ENCODE measurements at regions not wholly inside any gene's neighbourhood (a gene's known extent, or its start where the extent isn't known, plus 50 kb on each side); places are given as distances from the start of the nearest gene placed in this dataset.

DNA sequence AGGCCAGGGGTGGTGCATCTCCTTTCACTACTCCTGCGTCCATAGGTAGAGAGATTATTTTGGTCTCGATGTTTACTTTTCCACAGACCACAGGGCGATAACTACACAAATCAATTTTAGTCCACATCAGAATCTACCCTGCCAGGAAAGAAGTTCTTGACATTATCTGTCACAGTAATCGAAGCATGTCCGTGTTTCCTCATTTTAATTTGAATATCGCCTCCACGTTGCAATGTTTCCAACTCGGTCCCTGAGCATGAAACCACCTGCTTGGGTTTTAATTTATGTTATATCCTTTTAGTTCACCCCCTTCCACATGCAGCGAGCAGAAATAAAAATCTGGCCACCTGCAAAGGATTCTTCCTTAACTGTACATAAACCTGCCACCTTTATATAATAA, 100.1 kb upstream of the ATXN3L start:
- H3K27ac ChIP-seq (ENCODE audit: poor library complexity, severe bottlenecking), result no peak overlapping the region
- no peak for ATAC-seq (ENCODE audit: low read depth)
- no peaks in the 10 kb centered on the region for H3K9me3 ChIP-seq (ENCODE audit: severe bottlenecking)
- TF ChIP-seq, protein P1, sequence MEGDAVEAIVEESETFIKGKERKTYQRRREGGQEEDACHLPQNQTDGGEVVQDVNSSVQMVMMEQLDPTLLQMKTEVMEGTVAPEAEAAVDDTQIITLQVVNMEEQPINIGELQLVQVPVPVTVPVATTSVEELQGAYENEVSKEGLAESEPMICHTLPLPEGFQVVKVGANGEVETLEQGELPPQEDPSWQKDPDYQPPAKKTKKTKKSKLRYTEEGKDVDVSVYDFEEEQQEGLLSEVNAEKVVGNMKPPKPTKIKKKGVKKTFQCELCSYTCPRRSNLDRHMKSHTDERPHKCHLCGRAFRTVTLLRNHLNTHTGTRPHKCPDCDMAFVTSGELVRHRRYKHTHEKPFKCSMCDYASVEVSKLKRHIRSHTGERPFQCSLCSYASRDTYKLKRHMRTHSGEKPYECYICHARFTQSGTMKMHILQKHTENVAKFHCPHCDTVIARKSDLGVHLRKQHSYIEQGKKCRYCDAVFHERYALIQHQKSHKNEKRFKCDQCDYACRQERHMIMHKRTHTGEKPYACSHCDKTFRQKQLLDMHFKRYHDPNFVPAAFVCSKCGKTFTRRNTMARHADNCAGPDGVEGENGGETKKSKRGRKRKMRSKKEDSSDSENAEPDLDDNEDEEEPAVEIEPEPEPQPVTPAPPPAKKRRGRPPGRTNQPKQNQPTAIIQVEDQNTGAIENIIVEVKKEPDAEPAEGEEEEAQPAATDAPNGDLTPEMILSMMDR (IDR thresholded peaks at IDR 0.05; ENCODE audit: poor library complexity, severe bottlenecking), result no peak
- no peak overlapping the region for H3K4me3 ChIP-seq (ENCODE audit: severe bottlenecking)
- H3K27me3 ChIP-seq (ENCODE audit: insufficient read depth, poor library complexity, severe bottlenecking), result no peaks in the 10 kb centered on the region
- no peaks in the 10 kb centered on the region for H3K36me3 ChIP-seq (ENCODE audit: low read depth)
- H3K4me1 ChIP-seq (ENCODE audit: insufficient read depth, poor library complexity, severe bottlenecking), result peaks cover 5% of the 10 kb centered on the region
- DNase-seq (ENCODE audit: low spot score), result no peak

DNA sequence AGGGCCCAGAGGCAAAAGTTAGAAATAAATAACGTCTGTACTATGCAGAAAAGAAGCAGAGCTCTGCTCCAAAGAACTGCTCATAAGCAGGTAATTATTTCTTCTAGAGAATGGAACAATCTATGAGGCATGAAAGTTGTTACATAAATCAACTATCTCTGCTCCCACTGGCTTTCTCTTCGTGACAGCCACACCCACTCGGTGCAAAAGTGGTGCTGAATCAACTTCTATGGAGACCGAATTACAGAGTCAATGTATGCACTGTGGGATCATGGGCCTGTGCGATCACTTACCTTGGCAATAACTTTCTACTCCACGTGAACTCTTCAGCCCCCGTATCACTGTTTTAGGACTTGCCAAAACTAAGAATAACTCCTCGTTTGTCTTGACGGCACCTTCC, 99.4 kb upstream of the ATXN3L start:
- TF ChIP-seq, protein P1 (IDR thresholded peaks at IDR 0.05; ENCODE audit: poor library complexity, severe bottlenecking), result no peak
- Histone ChIP-seq H3K4me3 (ENCODE audit: severe bottlenecking) (no peak overlapping the region), H3K9me3 (ENCODE audit: severe bottlenecking) (no peaks in the 10 kb centered on the region), H3K4me1 (ENCODE audit: insufficient read depth, poor library complexity, severe bottlenecking) (peaks cover 5% of the 10 kb centered on the region), H3K27me3 (ENCODE audit: insufficient read depth, poor library complexity, severe bottlenecking) (no peaks in the 10 kb centered on the region), H3K36me3 (ENCODE audit: low read depth) (no peaks in the 10 kb centered on the region), H3K27ac (ENCODE audit: poor library complexity, severe bottlenecking) (peak overlapping the region; percentile 54)
- DNase-seq (ENCODE audit: low spot score) (no peak), ATAC-seq (ENCODE audit: low read depth) (no peak)

DNA sequence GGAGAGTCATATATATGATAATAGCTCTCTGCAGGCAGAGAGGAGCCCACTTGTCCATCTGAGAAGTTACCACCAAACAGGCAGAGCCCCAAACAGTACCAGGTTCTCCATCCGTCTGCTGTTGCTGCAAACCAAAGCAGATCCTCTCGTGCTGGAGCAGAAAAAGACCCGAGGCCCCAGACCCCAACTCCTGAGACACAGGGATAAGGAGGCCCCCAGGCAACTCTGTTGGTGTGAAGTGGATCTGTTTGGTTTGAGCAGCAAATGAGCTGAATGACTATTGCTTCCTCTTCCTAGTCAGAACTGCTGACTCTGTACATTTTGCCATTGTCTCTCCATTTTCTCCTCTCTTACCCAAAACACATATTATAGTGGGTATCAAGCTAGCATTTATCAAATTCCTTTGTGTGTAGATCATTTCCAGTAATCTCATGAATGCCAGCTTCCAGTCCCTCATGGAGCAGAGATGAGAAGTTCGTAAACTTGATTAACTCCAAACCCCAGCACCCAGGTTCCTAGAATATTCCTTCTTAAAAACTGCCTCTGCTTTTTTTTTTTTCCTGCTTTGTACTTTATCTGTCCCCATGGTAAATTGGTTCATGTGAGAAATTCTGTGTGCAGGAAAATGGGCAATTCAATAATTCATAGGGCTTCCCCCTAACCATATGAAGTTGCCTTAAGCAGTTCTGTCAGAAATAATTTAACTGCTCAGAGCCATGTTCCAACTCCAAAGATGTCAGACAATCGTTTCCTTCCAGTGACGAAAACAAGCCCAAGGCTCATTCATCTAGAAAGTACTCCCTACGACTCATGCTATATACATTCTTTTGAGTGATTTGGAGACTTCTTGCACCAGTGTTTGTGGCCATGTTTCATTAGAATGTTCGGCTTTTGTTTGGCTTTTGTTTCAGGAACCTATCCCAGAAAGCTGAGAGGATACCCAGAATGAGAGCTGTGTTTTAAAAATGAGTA, 98.6 kb upstream of the ATXN3L start:
- Histone ChIP-seq H3K9me3 (ENCODE audit: severe bottlenecking) (no peaks in the 10 kb centered on the region), H3K27ac (ENCODE audit: poor library complexity, severe bottlenecking) (peak overlapping the region; percentile 54), H3K36me3 (ENCODE audit: low read depth) (no peaks in the 10 kb centered on the region), H3K27me3 (ENCODE audit: insufficient read depth, poor library complexity, severe bottlenecking) (no peaks in the 10 kb centered on the region), H3K4me3 (ENCODE audit: severe bottlenecking) (no peak overlapping the region), H3K4me1 (ENCODE audit: insufficient read depth, poor library complexity, severe bottlenecking) (peaks cover 5% of the 10 kb centered on the region)
- ATAC-seq (ENCODE audit: low read depth), result peak; percentile 29; the same call in 1 of the 3 replicates
- DNase-seq (ENCODE audit: low spot score), result no peak
- TF ChIP-seq, protein P1 (IDR thresholded peaks at IDR 0.05; ENCODE audit: poor library complexity, severe bottlenecking), result no peak

DNA sequence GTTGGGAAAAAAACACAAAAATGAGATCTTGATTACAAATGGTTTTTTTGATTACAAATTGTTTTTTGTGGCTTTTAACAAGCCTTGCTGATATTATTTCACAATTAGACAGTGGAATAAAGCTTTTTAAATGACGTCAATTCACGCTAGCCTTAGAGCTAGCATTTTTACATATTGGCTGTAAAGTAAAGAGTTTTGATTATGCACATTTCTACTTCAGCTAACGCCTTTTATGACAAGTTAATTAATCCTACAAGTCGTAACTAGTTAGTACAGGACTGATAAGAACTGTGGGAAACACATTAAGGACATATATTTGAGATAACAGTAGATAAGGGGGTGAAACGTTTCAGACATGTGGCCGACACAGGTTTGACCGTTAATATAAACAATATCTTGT, 95.7 kb upstream of the ATXN3L start:
- Histone ChIP-seq H3K9me3 (ENCODE audit: severe bottlenecking) (no peaks in the 10 kb centered on the region), H3K4me3 (ENCODE audit: severe bottlenecking) (no peak overlapping the region), H3K4me1 (ENCODE audit: insufficient read depth, poor library complexity, severe bottlenecking) (peaks cover 5% of the 10 kb centered on the region), H3K36me3 (ENCODE audit: low read depth) (no peaks in the 10 kb centered on the region), H3K27me3 (ENCODE audit: insufficient read depth, poor library complexity, severe bottlenecking) (no peaks in the 10 kb centered on the region), H3K27ac (ENCODE audit: poor library complexity, severe bottlenecking) (no peak overlapping the region)
- no peak for ATAC-seq (ENCODE audit: low read depth)
- TF ChIP-seq, protein P1 (IDR thresholded peaks at IDR 0.05; ENCODE audit: poor library complexity, severe bottlenecking), result no peak
- DNase-seq (ENCODE audit: low spot score), result no peak
